Mucosa of descending colon (tissue), 3 donors: ENCODE measurements at regions not wholly inside any gene's neighbourhood (a gene's known extent, or its start where the extent isn't known, plus 50 kb on each side); places are given as distances from the start of the nearest gene placed in this dataset.

Experiments
- ATAC-seq: fragments of 200-7000 bp; cut with Tn5 transposase; one replicate; pipeline ENCODE4 v1.9.1; 2020; ENCODE audit warnings: mild to moderate bottlenecking, moderate library complexity
- DNase-seq, 3 donors: peaks; one replicate each; pipeline ENCODE4 v3.0.0-alpha.2; 2020
- H3K36me3 ChIP-seq: fragments of 200-600 bp; one replicate; pipeline ENCODE4 v1.8.0; 2021; ENCODE audit warnings: low read depth, mild to moderate bottlenecking
- H3K4me1 ChIP-seq: fragments of 200-600 bp; one replicate; pipeline ENCODE4 v1.8.0; 2021; ENCODE audit warnings: low read depth, mild to moderate bottlenecking
- H3K4me3 ChIP-seq: fragments of 200-600 bp; one replicate; pipeline ENCODE4 v1.8.0; 2021; ENCODE audit warnings: mild to moderate bottlenecking
- H3K9me3 ChIP-seq: fragments of 200-600 bp; one replicate; pipeline ENCODE4 v1.8.0; 2021; ENCODE audit warnings: mild to moderate bottlenecking
- intact Hi-C, 2 donors: fragments of 100-400 bp; cut with DNase I in 1 of 2; cut with micrococcal nuclease in 1 of 2; formaldehyde crosslinking; loops; one replicate each; pipeline versions ENCODE4 v1.11.0 to v1.11.1; 2022; cut with DNase I, micrococcal nuclease
- TF ChIP-seq, protein P1 (sequence below): fragments of 200-600 bp; IDR thresholded peaks from one replicate; pipeline ENCODE4 v1.8.0; 2022; ENCODE audit warnings: antibody characterized with exemption, mild to moderate bottlenecking
- donor health status: DM: no; HTN: no; CAD: no; lungs with moderate emphysema.
- donor health status: DM: no; HTN: no; CAD: no.
- donor health status: DM: no; HTN: yes; CAD: no.

DNA sequence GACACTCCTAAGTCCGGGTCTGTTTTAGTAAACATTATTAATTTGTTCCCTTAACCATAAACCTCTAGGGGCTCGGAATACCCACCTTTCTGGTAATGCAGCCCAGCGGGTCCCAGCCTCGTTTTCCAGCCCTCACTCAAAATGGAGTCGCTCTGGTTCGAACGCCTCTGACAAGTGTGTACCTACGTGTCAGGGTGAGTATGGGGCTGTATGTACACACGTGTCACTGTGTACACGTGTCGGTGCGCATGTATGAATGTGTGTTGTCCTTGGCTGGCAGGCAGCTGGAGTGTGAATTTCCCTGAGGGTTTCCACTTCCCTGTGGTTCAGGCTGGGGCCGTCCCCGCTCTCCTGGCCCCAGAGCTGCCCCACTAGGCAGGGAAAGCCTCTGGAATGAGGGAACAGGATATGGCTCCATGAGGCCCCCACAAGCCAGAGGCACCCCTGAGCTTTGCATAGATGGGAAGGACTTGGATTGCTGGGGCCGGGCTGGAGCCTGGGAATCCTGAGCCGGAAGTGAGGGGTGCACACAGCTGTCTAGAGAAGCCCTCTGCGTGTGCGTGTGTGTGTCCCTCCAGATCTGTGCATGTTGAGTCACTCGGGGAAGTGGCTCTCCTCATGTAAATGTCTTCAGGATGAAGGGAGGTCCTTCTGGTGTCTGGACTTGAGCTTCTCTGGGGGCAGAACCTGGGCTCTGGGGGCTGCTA, 160.8 kb upstream of the IER5L start:
- intact Hi-C loops = no loop called here
- no peak for ATAC-seq
- H3K4me3 ChIP-seq = no peak overlapping the region
- TF ChIP-seq, protein P1, sequence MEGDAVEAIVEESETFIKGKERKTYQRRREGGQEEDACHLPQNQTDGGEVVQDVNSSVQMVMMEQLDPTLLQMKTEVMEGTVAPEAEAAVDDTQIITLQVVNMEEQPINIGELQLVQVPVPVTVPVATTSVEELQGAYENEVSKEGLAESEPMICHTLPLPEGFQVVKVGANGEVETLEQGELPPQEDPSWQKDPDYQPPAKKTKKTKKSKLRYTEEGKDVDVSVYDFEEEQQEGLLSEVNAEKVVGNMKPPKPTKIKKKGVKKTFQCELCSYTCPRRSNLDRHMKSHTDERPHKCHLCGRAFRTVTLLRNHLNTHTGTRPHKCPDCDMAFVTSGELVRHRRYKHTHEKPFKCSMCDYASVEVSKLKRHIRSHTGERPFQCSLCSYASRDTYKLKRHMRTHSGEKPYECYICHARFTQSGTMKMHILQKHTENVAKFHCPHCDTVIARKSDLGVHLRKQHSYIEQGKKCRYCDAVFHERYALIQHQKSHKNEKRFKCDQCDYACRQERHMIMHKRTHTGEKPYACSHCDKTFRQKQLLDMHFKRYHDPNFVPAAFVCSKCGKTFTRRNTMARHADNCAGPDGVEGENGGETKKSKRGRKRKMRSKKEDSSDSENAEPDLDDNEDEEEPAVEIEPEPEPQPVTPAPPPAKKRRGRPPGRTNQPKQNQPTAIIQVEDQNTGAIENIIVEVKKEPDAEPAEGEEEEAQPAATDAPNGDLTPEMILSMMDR = no peak
- H3K36me3 ChIP-seq = no peaks in the 10 kb centered on the region
- H3K9me3 ChIP-seq = no peaks in the 10 kb centered on the region
- peaks cover 24% of the 10 kb centered on the region for H3K4me1 ChIP-seq
- DNase-seq = no peak

DNA sequence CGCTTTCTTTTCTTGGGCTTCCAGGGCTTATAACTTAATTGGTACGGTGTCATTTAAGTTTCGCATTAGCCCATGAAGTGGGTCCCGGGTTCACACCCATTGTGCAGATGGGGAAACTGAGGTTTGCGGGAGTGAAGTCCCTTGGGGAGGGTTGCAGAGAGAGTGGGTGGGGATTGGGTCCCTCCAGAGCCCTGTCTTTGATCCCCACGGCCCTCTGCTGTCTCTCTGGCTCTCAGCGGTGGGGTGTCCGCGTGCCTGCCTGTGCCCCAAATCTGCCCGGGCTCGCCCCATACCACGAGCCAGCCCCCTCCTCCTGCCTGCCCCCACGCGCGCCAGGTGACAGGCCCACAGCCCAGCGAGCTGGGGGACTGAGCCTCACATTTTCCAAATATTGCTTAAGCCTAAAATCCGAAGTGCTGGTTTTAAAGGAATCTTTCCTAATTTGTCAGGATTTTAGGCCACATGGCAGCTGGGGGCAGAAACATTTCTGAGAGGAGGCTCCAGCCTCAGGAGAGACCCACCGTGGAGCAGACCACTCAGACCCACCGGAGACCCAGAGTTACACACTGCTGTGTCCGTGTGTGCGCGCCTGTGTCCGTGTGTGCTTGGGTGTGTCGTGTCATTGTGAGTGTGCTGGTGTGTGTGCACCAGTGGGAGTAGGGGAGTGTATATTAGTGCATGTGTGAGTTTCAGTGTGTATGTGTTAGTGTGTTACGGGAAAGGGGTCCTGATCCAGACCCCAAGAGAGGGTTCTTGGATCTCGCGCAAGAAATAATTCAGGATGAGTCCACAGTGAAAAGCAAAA, 159.5 kb upstream of the IER5L start:
- H3K9me3 ChIP-seq = no peaks in the 10 kb centered on the region
- no peak overlapping the region for H3K4me3 ChIP-seq
- TF ChIP-seq, protein P1 = no peak
- H3K36me3 ChIP-seq = no peaks in the 10 kb centered on the region
- ATAC-seq (no peak), DNase-seq (no peak)
- intact Hi-C loops = no loop called here
- peaks cover 27% of the 10 kb centered on the region for H3K4me1 ChIP-seq

DNA sequence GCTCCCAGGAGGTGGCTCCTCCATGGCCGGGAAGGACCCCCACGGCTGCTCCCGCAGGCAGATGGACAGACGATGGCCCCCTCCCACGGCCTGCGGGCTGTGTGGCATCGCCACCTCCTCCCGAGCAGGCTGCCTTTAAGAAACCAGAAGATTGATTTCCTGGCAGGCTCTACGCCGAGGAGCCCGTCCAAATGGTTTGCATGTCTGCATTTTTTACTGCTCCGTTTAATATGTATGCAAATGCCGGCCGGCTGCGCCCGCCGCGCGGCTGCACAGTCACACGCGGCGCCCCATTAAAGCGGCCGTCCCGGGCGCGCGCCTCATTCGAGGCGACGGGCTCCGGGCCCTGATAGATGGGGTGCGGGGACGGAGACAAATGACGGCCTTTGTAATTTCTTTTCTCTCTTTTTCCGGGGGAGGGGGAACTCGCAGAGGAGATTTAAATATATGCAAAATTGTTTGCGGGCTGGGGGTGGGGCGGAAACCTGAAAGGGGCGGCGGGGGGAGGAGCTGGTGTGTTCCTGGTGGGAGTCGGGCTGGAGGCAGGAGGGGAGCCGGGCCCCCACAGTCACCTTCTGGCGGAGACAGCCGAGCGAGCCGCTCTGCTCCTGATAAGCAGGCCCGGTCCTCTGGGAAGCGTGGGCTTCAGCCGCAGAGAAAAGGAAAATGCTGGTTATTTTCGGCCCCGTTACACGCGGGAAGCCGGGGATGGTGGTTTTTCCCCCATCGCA, 158.7 kb upstream of the IER5L start:
- intact Hi-C loops = no loop called here
- TF ChIP-seq, protein P1 = no peak
- Histone ChIP-seq H3K4me1 (peaks cover 27% of the 10 kb centered on the region), H3K9me3 (no peaks in the 10 kb centered on the region), H3K36me3 (no peaks in the 10 kb centered on the region), H3K4me3 (no peak overlapping the region)
- peak in 2 of 3 donors; percentile 52 to 60 for DNase-seq
- ATAC-seq = peak; percentile 44

DNA sequence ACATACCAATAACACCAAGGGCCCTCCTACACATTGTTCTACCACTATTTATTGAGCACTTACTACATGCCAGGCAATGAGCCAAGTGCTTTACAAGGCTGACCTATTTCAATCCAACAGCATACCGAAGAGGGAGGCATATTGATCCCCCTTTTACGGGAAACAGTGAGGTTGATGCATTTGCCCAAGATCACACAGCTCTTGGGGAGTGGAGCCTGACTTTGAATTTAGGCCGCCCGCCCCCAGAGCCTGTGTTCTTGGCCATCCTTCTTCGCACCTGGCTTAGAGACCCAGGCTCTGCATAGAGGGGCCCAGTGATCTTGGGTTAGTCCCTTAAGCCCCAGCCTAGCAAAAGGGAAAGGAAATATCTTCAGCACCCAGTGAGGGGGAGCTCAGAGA, 158.1 kb upstream of the IER5L start:
- no peak for DNase-seq
- H3K9me3 ChIP-seq = peaks cover under 1% of the 10 kb centered on the region
- ATAC-seq = no peak
- no peaks in the 10 kb centered on the region for H3K36me3 ChIP-seq
- peaks cover 27% of the 10 kb centered on the region for H3K4me1 ChIP-seq
- TF ChIP-seq, protein P1 = no peak
- H3K4me3 ChIP-seq = no peak overlapping the region
- intact Hi-C loops = no loop called here

DNA sequence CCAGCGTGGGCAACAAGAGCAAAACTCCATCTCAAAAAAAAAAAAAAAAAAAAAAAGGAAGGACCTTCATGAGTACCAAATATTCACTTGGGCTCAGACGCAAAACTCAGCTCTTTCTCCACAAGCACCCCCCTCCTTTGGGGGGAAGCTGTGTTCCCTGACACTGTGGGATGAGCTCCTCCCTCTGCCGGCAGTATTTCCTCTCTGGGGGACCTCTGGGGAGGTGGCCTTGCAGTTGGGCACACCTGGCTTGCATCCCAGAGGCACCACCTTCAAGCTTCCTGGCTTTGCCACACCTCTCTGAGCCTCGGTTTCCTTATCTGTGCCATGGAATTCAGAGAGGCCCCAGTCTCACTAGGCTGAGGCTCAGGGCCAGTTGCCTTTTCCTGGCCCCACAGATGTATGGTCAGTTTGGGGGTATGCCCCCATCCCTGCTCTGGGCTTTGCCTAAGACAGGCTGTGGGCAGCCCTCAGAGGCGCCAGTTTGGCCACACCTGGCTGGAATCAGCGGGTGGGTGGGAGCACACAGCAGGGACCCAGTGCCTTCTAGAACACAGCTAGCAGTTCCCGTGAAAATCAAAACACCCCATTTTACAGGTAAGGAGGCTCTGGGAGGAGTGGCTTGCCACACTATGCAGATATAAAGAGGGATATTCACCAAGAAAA, 157.5 kb upstream of the IER5L start:
- ATAC-seq (peak; percentile 3), DNase-seq (peak in 1 of 3 donors; percentile 60)
- Histone ChIP-seq H3K4me3 (no peak overlapping the region), H3K36me3 (no peaks in the 10 kb centered on the region), H3K9me3 (peaks cover 6% of the 10 kb centered on the region), H3K4me1 (peaks cover 27% of the 10 kb centered on the region)
- intact Hi-C loops = no loop called here
- TF ChIP-seq, protein P1 = no peak
